HEK293T (cell line): ENCODE measurements at regions not wholly inside any gene's neighbourhood (a gene's known extent, or its start where the extent isn't known, plus 50 kb on each side); places are given as distances from the start of the nearest gene placed in this dataset.

ENCODE experiments used
- BHLHE40 ChIP-seq: fragments of 450-650 bp; IDR thresholded peaks from 2 replicates; pipeline ENCODE4 v1.6.1; 2016; ENCODE audit warnings: mild to moderate bottlenecking, moderate library complexity, borderline replicate concordance
- ELF4 ChIP-seq: fragments of 450-650 bp; IDR thresholded peaks from 2 replicates; pipeline ENCODE4 v1.6.1; 2017; ENCODE audit warnings: antibody characterized with exemption
- FOXA1 ChIP-seq: fragments of 450-650 bp; IDR thresholded peaks from 2 replicates; pipeline ENCODE4 v1.6.1; 2016; ENCODE audit warnings: mild to moderate bottlenecking
- FOXK2 ChIP-seq: fragments of 450-650 bp; IDR thresholded peaks from 2 replicates; pipeline ENCODE4 v1.6.1; 2016; ENCODE audit warnings: mild to moderate bottlenecking
- FOXM1 ChIP-seq: fragments of 450-650 bp; IDR thresholded peaks from 2 replicates; pipeline ENCODE4 v1.6.1; 2017; ENCODE audit warnings: mild to moderate bottlenecking, borderline replicate concordance
- HDGF ChIP-seq: fragments of 450-650 bp; IDR thresholded peaks from 2 replicates; pipeline ENCODE4 v1.6.1; 2017; ENCODE audit warnings: antibody characterized with exemption, borderline replicate concordance
- LEF1 ChIP-seq: fragments of 450-650 bp; IDR thresholded peaks from 2 replicates; pipeline ENCODE4 v1.6.1; 2017; ENCODE audit warnings: mild to moderate bottlenecking, borderline replicate concordance
- PKNOX1 ChIP-seq: fragments of 450-650 bp; IDR thresholded peaks from 2 replicates; pipeline ENCODE4 v1.6.1; 2016
- SP1 ChIP-seq: fragments of 450-650 bp; IDR thresholded peaks from 2 replicates; pipeline ENCODE4 v1.6.1; 2017
- SUZ12 ChIP-seq: fragments of 450-650 bp; IDR thresholded peaks from 2 replicates; pipeline ENCODE4 v1.6.1; 2016; ENCODE audit warnings: mild to moderate bottlenecking
- TARDBP ChIP-seq: fragments of 450-650 bp; IDR thresholded peaks from 2 replicates; pipeline ENCODE4 v1.6.1; 2016

- TF ChIP-seq HDGF = no peak
- no peak for TF ChIP-seq BHLHE40
- TF ChIP-seq FOXA1 = no peak
- TF ChIP-seq LEF1 = no peak
- no peak for TF ChIP-seq SP1
- no peak for TF ChIP-seq FOXK2
- no peak for TF ChIP-seq PKNOX1
- TF ChIP-seq SUZ12 = no peak
- no peak for TF ChIP-seq TARDBP
- no peak for TF ChIP-seq ELF4
- TF ChIP-seq FOXM1 = no peak
Measured at GRCh38 chr5:67502951-67503350, 306.4 kb upstream of the CD180 start.
